ENCODE measurements at regions not wholly inside any gene's neighbourhood (a gene's known extent, or its start where the extent isn't known, plus 50 kb on each side); places are given as distances from the start of the nearest gene placed in this dataset.
"Not testable (repeated sequence)": the region's sequence is repeated elsewhere in the genome, so short reads cannot be mapped to it uniquely, and the experiment has no call there.

DNA sequence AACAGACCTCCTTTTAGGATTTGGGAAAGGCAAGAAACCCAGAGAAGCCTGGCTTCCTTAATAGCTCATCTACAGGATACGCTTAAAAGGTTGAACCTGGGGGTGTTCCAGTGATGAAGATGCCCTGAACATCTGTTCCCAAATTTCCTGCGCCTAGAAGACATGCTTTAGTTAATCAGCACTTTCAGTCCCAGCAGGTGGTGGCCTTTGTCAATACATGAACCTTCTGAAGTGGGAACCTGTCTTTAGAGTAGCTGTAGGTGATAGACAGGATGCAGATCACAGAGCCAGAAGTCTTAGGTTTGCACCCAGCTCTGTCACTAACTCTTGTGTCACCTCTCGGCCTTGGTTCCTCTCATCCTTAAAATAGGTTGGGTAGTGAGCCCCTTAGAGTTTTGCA is 149.7 kb upstream of the SYNPR start:
- no peak overlapping the region for H3K4me3 ChIP-seq (ENCODE audit: low read depth, low read length)
- no peak overlapping the region for H3K27ac ChIP-seq (ENCODE audit: low read depth, low read length)
- ChIA-PET CTCF (no interaction called here), POLR2A (no interaction called here)
- DNase-seq (ENCODE audit: low read depth, low spot score): no peak
- peaks cover 3% of the 10 kb centered on the region; the same call in 1 of the 2 replicates for H3K9me3 ChIP-seq (ENCODE audit: control insufficient read depth, insufficient read depth, low read length)
- TF ChIP-seq, protein P1, sequence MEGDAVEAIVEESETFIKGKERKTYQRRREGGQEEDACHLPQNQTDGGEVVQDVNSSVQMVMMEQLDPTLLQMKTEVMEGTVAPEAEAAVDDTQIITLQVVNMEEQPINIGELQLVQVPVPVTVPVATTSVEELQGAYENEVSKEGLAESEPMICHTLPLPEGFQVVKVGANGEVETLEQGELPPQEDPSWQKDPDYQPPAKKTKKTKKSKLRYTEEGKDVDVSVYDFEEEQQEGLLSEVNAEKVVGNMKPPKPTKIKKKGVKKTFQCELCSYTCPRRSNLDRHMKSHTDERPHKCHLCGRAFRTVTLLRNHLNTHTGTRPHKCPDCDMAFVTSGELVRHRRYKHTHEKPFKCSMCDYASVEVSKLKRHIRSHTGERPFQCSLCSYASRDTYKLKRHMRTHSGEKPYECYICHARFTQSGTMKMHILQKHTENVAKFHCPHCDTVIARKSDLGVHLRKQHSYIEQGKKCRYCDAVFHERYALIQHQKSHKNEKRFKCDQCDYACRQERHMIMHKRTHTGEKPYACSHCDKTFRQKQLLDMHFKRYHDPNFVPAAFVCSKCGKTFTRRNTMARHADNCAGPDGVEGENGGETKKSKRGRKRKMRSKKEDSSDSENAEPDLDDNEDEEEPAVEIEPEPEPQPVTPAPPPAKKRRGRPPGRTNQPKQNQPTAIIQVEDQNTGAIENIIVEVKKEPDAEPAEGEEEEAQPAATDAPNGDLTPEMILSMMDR (IDR thresholded peaks at IDR 0.05; ENCODE audit: low read depth, low read length): no peak
- no peaks in the 10 kb centered on the region for H3K27me3 ChIP-seq (ENCODE audit: control insufficient read depth, insufficient read depth, low read length)

DNA sequence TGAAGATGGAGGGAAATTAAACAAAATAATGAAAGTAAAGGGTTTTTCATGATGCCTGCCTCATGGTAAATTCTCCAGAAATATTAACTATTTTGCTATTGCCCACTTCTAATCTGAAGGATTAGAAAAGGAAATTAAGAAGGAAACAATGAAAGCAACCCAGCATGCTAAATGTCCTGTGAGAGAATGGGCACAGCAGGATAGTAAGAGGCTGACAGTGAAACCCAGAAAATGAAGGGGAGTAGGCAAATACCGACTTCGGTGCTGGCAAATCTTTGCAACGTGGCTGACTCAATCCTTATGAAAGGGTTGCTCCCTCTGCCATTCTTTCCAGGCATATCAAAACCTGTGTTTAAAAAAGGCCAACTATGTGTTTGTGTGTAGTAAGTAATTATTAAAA is 147.5 kb upstream of the SYNPR start:
- POLR2A ChIA-PET: no interaction called here
- DNase-seq (ENCODE audit: low read depth, low spot score): no peak
- no peak overlapping the region for H3K27ac ChIP-seq (ENCODE audit: low read depth, low read length)
- H3K4me3 ChIP-seq (ENCODE audit: low read depth, low read length): no peak overlapping the region
- peaks cover 3% of the 10 kb centered on the region; the same call in 1 of the 2 replicates for H3K9me3 ChIP-seq (ENCODE audit: control insufficient read depth, insufficient read depth, low read length)
- no peaks in the 10 kb centered on the region for H3K27me3 ChIP-seq (ENCODE audit: control insufficient read depth, insufficient read depth, low read length)
- CTCF ChIA-PET: no interaction called here
- TF ChIP-seq, protein P1 (IDR thresholded peaks at IDR 0.05; ENCODE audit: low read depth, low read length): no peak

DNA sequence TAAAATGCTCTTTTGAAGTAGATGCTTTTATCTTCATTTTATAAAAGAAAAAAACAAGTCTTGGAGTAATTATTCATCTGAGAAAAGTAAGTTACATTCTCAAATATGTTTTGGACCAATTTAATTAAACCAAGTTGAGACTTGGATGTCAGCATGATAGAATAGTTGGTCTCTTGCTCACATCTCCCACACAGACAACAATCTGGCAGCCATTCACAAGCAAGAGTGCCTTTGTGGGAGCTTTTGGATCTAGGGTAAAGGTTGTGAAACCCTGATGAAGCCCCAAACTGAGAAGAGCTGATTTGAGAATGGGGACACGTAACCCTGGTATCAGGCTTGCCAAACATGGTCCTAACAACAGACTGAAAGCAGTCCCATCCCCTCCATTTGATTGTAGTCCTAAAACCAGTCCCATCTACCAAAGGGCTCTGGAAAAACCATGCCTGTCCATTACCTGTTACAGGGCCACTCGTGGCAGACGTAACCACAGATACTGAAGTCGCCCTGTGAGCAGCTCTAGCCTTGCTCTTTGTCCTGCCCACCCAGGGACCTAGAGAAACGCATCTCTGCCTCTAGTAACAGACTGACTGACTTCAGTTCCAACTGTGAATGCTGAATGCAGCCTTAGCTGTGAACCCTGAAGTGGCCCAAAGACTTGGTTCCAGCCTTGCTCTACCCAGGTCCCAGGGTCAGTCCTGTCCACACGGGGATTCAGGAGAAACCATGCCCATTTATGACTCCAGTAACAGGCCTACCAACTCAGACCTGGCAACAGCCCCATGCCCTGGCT is 145.5 kb upstream of the SYNPR start:
- no peak overlapping the region for H3K4me3 ChIP-seq (ENCODE audit: low read depth, low read length)
- no peaks in the 10 kb centered on the region for H3K27me3 ChIP-seq (ENCODE audit: control insufficient read depth, insufficient read depth, low read length)
- TF ChIP-seq, protein P1 (IDR thresholded peaks at IDR 0.05; ENCODE audit: low read depth, low read length): no peak
- CTCF ChIA-PET: no interaction called here
- H3K27ac ChIP-seq (ENCODE audit: low read depth, low read length): no peak overlapping the region
- DNase-seq (ENCODE audit: low read depth, low spot score): no peak
- peaks cover 3% of the 10 kb centered on the region; the same call in 1 of the 2 replicates for H3K9me3 ChIP-seq (ENCODE audit: control insufficient read depth, insufficient read depth, low read length)
- POLR2A ChIA-PET: no interaction called here

DNA sequence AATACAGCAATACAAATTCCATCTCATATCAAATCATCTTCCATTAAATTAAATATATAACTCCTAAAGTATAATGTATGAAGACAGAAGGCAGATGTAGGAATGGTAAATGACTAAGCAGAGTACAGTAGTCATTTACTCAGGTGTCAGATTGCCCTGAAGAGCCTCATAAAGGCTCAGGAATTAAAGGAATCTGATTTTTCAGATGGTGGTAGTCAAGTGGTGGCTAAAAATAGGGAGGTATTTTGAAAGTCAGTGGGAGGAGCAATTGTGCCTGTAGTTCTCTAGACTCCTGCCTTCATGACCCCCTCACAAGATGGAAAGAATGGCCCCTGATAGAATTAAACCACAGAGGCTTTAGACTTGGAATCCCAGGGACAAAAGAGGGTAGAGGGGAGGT is 142.7 kb upstream of the SYNPR start:
- no peaks in the 10 kb centered on the region for H3K27me3 ChIP-seq (ENCODE audit: control insufficient read depth, insufficient read depth, low read length)
- POLR2A ChIA-PET: no interaction called here
- DNase-seq (ENCODE audit: low read depth, low spot score): no peak
- H3K27ac ChIP-seq (ENCODE audit: low read depth, low read length): no peak overlapping the region
- peaks cover 3% of the 10 kb centered on the region; the same call in 1 of the 2 replicates for H3K9me3 ChIP-seq (ENCODE audit: control insufficient read depth, insufficient read depth, low read length)
- no peak overlapping the region for H3K4me3 ChIP-seq (ENCODE audit: low read depth, low read length)
- TF ChIP-seq, protein P1 (IDR thresholded peaks at IDR 0.05; ENCODE audit: low read depth, low read length): no peak
- CTCF ChIA-PET: no interaction called here

DNA sequence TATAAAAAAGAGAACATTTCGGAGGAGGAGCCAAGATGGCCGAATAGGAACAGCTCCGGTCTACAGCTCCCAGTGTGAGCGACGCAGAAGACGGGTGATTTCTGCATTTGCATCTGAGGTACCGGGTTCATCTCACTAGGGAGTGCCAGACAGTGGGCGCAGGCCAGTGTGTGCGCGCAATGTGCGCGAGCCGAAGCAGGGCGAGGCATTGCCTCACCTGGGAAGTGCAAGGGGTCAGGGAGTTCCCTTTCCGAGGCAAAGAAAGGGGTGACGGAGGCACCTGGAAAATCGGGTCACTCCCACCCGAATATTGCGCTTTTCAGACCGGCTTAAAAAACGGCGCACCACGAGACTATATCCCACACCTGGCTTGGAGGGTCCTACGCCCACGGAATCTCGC is 141.9 kb upstream of the SYNPR start:
- H3K27ac ChIP-seq (ENCODE audit: low read depth, low read length); DNase-seq (ENCODE audit: low read depth, low spot score); H3K27me3 ChIP-seq (ENCODE audit: control insufficient read depth, insufficient read depth, low read length); H3K4me3 ChIP-seq (ENCODE audit: low read depth, low read length); H3K9me3 ChIP-seq (ENCODE audit: control insufficient read depth, insufficient read depth, low read length); POLR2A ChIA-PET; CTCF ChIA-PET: not testable (repeated sequence)

Measured in AG04450 (cell line).